ENCODE measurements at regions not wholly inside any gene's neighbourhood (a gene's known extent, or its start where the extent isn't known, plus 50 kb on each side); places are given as distances from the start of the nearest gene placed in this dataset.

GRCh38 chr1:4951601-4952000 lies 297.2 kb downstream of the AJAP1 start:
- TF ChIP-seq CTCF (IDR thresholded peaks at IDR 0.05) (no peak), POLR2A (IDR thresholded peaks at IDR 0.05) (no peak)

Data from heart left ventricle (tissue), 13 donors.